ENCODE measurements at regions not wholly inside any gene's neighbourhood (a gene's known extent, or its start where the extent isn't known, plus 50 kb on each side); places are given as distances from the start of the nearest gene placed in this dataset.

GRCh38 chr4:164251257-164251656 lies 502.7 kb upstream of the SMIM31 start:
- POLR2A ChIA-PET (ENCODE audit: partially characterized antibody) = no interaction called here
- H2AFZ ChIP-seq (ENCODE audit: low read length) = no peak overlapping the region
- no peak overlapping the region for H2BK5ac ChIP-seq (ENCODE audit: low read depth, low read length)
- no peak overlapping the region for H3K27ac ChIP-seq (ENCODE audit: low read depth, low read length)
- no peak overlapping the region for H2BK120ac ChIP-seq (replicated peaks; ENCODE audit: low read depth, low read length)
- H3K4me2 ChIP-seq (ENCODE audit: insufficient read depth in 1 of 2, low read depth in 2 of 2, low read length in 2 of 2) = no peak overlapping the region
- H2BK12ac ChIP-seq (ENCODE audit: low read depth, low read length) = no peak overlapping the region
- no peaks in the 10 kb centered on the region for H3K36me3 ChIP-seq (ENCODE audit: control insufficient read depth in 2 of 4, insufficient read depth in 4 of 4, low read length in 3 of 4)
- no peak overlapping the region for H2BK20ac ChIP-seq (ENCODE audit: low read length)
- CTCF ChIA-PET (ENCODE audit: partially characterized antibody) = no interaction called here
- H3K9ac ChIP-seq (replicated peaks in 1 of 4; ENCODE audit: extremely low read depth in 1 of 4, low read depth in 3 of 4, low read length in 3 of 4) = no peak overlapping the region
- no peak overlapping the region for H3K14ac ChIP-seq (ENCODE audit: insufficient read length)
- no peaks in the 10 kb centered on the region for H3K27me3 ChIP-seq (replicated peaks in 1 of 4; ENCODE audit: control insufficient read depth in 3 of 4, extremely low read depth in 1 of 4, insufficient read depth in 3 of 4, low read length in 3 of 4)
- H4K91ac ChIP-seq (replicated peaks; ENCODE audit: insufficient read length, low read length) = no peak overlapping the region
- no peaks in the 10 kb centered on the region for H4K20me1 ChIP-seq (replicated peaks in 1 of 2; ENCODE audit: control insufficient read depth in 1 of 2, insufficient read depth in 2 of 2, low read length in 2 of 2)
- no peak for DNase-seq (ENCODE audit: low read depth in 1 of 2, low spot score in 2 of 2)
- H2AK5ac ChIP-seq (ENCODE audit: low read depth, low read length) = no peak overlapping the region
- H3K4me1 ChIP-seq (replicated peaks in 1 of 4; ENCODE audit: control insufficient read depth in 3 of 4, insufficient read depth in 4 of 4, low read length in 3 of 4) = no peaks in the 10 kb centered on the region
- H4K8ac ChIP-seq (ENCODE audit: extremely low read depth, insufficient read depth, low read length) = no peak overlapping the region
- no peak for FAIRE-seq
- no peak overlapping the region for H3K18ac ChIP-seq (ENCODE audit: extremely low read depth, low read length)
- no peak overlapping the region for H2BK15ac ChIP-seq (ENCODE audit: low read length)
- no peak overlapping the region for H3K4ac ChIP-seq (replicated peaks; ENCODE audit: insufficient read length, low read depth, low read length)
- H3K4me3 ChIP-seq (ENCODE audit: extremely low read depth in 1 of 4, insufficient read depth in 2 of 4, low read depth in 3 of 4, low read length in 4 of 4) = no peak overlapping the region
- WGBS, 2 experiments (ENCODE audit: extremely low coverage in 1 of 2, insufficient coverage in 1 of 2, insufficient read length in 1 of 2, insufficient replicate concordance in 2 of 2, low coverage in 1 of 2, low lambda C conversion rate in 2 of 2, missing lambda C conversion rate in 1 of 2) = 86% methylated on average over 7 of the region's 7 CpGs; no CpG with 5 or more reads in 1 of the 2 experiments
- H3K23ac ChIP-seq (ENCODE audit: insufficient read length) = no peak overlapping the region
- H4K5ac ChIP-seq (ENCODE audit: insufficient read length, low read depth, low read length) = no peak overlapping the region
- no peaks in the 10 kb centered on the region for H3K79me1 ChIP-seq (ENCODE audit: low read depth, low read length)
- TF ChIP-seq BACH1 (IDR thresholded peaks at IDR 0.05; ENCODE audit: low read length) (no peak), NRF1 (IDR thresholded peaks at IDR 0.05; ENCODE audit: low read depth, low read length) (no peak), TBP (IDR thresholded peaks at IDR 0.05; ENCODE audit: low read depth, low read length) (no peak), MAFK (IDR thresholded peaks at IDR 0.05; ENCODE audit: low read depth, low read length) (no peak), PHF8 (conservative IDR thresholded peaks at IDR 0.05; ENCODE audit: low read depth, low read length) (no peak), JUN (IDR thresholded peaks at IDR 0.05; ENCODE audit: low read depth, low read length) (no peak), CREB1 (IDR thresholded peaks at IDR 0.05) (no peak), NANOG (IDR thresholded peaks at IDR 0.05; ENCODE audit: insufficient read depth, low read depth, low read length, poor library complexity, severe bottlenecking) (no peak)
- TF ChIP-seq, protein P1, sequence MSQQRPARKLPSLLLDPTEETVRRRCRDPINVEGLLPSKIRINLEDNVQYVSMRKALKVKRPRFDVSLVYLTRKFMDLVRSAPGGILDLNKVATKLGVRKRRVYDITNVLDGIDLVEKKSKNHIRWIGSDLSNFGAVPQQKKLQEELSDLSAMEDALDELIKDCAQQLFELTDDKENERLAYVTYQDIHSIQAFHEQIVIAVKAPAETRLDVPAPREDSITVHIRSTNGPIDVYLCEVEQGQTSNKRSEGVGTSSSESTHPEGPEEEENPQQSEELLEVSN (IDR thresholded peaks at IDR 0.05) = no peak
- no peaks in the 10 kb centered on the region for H3K23me2 ChIP-seq (ENCODE audit: low read depth, low read length)
- no peaks in the 10 kb centered on the region for H3K9me3 ChIP-seq (ENCODE audit: insufficient read depth in 2 of 2, low read depth in 1 of 2, low read length in 1 of 2)
- no peaks in the 10 kb centered on the region for H3K79me2 ChIP-seq (ENCODE audit: control insufficient read depth in 1 of 2, insufficient read depth in 2 of 2, low read length in 2 of 2)
- H3K56ac ChIP-seq (replicated peaks; ENCODE audit: insufficient read length, low read depth, low read length) = no peak overlapping the region

Measured in H1 (cell line).